Stimulated activated CD4-positive, alpha-beta T cell treated with anti-CD3 and anti-CD28 coated beads, Interleukin-1b, Interleukin-23, amount 100 ng/mL, for 24 hours (primary cell): ENCODE measurements at regions not wholly inside any gene's neighbourhood (a gene's known extent, or its start where the extent isn't known, plus 50 kb on each side); places are given as distances from the start of the nearest gene placed in this dataset.

ENCODE experiments used
- DNase-seq, 4 experiments: peaks; one replicate each; pipeline ENCODE4 v3.0.0-alpha.2; 2020; ENCODE audit warnings: low read depth in 4 of 4, low spot score in 1 of 4

DNA sequence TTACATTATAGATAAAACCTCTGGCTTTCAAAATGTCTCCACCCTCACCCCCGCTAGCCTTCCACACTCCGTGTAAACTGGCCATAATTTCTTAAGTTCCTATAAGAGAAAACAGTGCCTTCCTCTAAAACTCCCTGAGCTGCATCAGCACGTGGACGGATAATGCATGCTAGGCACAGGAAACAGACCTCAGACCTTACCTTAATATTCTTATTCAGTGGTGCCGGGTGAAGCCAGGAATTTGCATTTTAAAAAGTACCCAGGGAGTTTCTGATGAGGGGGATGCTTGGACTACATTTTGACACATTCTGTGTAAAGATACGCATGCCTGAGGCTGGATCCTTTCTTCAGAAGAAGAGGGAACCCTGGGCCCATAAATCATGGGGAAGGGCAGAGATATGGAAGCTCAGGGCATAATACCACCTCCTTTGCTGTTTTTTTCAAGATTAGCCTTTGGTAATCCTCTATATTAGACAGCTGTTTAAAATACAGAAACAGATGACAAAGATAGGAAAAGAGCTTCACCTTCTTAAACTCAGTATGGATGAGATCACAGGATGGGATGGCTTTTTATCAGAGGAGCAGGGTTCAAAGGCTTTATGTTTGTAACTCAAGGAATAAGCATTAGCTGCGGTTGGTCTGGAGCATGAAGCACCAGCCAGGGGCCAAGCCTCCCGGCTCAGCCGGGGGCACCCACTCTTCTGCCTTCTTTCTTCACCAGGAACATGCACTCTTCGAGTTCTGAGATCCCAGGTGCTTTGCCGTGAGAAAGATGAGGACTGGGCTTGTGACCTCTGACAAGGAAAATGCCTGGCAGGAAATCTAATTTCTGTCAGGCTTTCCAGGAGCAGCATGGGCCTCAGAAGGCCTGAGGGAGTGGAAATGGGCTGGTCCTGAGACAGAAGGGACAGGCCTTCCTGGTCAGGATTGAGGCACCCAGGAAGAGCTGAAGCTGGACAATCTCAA is 218.1 kb upstream of the SOX4 start:
- DNase-seq, result no peak

DNA sequence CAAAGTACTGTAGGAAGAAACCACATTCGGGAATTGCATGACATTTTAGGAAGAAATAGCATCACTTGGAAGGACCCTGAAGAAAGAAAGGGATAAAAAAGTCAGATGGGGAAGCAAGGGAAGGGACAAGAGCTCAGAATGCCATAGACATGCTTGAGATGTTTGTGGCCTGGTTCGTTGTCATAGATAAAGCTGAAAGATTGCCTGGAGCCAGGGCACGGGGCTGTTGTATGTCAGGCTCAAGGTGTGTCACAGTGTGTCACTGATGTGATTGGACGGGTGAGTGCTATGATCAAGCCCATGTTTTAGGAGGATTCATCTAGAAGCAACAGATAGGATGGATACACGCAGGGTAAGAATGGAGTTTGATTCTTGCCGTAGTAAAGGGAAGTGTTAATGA is 216.2 kb upstream of the SOX4 start:
- DNase-seq, result no peak

DNA sequence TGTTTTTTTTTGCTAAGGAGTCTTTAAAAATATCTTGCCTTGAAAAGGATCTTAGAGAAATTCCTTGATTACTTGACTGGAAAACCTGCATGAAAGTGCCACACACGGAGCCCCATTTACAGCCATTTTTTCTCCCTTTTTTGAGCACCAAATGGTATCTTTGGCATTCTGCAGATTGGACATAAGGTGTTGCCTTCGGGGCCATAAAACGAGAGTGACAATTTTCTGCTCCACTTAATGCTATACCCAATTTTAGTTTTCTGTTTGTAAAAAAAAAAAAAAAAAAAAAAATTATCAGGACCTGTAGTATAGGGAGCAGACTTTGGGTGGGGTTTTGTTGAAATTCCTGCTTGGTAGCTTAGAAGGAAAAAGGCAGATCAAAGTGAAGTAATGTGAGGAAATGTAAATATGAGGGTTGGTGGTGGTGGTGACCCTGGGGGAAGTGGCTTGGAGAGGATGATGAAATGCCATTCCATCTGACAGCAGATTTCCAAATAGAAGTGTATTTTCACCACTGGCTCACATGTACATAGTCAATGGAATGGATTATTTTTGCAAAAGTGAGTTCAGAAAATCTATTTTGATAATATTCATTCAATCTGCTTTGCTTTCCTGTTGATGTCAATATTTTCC is 212.1 kb upstream of the SOX4 start:
- DNase-seq, result no peak

DNA sequence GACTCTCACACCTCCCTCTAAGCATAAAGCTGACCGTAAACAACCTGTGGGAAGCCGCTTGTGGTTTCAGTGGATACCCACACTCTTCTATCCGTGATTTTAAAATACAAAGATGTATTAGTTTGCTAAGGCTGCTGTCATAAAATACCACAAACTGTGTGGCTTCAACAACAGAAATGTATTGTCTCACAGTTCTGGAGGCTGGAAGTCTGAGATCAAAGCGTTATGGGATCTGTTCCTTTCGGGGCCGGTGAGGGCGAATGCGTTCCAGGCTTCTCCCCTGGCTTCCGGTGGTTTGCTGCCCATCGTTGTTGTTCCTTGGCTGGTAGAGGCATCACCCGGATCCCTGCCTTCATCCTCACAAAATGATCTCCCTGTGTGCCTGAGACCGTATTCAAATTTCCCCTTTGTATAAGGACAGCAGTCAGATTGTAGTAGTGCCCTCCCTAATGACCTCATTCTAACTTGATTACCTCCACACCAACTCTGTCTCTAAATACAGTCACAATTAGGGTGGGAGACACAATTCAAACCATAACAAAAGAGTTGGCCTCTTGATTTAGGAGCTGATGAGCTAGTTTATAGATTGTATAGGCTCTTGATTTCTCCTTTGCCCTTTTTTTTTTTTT is 210.6 kb upstream of the SOX4 start:
- no peak for DNase-seq

DNA sequence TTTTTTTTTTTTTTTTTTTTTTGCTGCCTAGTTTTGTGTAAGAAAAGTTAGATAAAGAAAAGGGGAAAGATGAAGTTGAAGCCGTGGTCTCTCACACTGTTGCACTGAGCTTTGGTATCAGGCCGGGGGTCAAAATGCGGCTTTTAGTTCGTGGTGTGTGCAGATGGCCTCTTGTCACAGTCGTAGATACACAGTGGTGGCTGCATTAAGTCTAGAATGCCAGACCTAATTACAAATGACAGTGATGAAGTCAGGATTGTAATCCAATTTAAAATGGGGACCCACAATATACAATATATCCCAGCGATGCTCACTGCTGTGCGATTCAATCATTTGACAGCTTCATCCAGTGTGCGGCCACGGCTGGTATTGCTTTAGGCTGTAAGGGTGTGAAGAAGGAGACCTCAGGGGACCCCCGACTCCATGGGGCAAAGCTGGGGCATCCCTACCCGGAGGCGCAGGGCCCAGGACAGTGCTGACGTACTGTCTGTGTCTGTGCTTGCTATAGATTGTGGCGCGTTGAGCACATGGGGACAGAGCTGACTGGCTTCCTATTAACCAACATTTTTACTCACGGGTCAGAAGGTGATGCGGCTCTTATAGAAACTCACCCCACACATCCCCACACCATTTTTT is 210.0 kb upstream of the SOX4 start:
- DNase-seq, result no peak

DNA sequence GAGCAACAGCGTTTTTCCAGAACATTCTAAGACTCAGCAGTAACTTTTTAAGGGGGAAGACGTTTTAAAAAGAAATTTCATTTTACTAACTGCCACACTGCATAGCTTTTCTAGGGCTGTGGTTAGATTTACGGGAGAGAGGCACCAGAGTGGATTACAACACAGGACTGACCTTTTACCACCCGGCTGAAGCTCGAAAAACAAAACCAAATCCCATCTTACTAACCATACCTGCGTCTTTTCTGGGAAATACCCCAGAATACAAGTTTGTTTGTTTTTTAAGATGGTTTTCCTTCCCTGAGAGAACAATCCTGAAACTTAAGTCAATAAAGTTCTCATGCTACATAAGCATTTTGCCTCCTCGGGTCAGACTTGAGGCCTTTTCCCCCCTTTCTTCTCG is 209.3 kb upstream of the SOX4 start:
- no peak for DNase-seq

DNA sequence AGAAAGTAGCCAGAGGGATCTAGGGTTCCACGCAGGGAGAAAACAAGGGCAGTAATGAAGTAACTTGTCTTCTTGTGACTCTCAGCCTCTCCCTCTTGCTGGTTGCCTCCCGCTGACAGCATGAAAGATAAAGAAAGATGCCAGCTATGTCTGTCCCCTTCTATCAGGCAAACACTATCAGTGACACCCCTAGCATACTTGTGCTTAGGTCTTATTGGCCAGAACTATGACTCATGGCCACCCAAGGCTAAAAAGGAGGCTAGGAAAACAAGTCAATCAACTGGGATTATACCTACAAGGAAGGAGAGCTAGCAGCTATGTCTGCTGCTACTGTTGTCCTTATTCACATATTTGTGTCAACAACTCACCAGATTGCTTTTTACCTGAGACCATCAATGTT is 206.8 kb upstream of the SOX4 start:
- DNase-seq, result no peak

DNA sequence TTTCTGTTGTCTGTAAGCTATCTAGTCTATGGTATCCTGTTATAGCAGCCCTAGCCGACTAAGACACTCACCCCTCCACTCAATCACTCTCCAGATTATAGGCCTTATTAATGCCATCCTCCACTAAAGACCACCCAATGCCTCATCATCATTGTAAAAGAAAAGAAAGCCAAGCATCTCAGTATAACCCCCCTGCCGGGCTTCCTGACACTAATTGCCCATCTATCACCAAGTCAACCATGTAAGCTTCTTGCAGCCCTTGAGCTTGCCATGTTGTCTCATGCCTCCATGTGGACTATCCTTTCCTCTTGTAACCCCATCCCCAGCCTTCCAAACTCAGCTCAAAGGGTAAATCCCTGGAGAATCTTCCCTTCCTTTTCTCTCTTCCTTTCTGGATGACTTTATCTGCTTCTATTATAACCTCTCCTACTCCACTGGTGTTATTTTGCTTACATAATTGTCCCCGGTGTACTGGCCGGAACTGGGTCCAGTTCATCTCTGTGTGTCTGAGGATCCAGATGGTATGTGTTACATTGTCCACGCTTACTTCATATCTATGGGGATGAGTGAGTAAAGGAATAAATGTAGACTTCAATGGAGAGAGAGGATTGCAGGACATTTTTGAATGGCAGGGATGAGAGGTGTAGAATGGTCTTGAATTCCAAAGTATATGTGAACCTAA is 202.9 kb upstream of the SOX4 start:
- no peak for DNase-seq

DNA sequence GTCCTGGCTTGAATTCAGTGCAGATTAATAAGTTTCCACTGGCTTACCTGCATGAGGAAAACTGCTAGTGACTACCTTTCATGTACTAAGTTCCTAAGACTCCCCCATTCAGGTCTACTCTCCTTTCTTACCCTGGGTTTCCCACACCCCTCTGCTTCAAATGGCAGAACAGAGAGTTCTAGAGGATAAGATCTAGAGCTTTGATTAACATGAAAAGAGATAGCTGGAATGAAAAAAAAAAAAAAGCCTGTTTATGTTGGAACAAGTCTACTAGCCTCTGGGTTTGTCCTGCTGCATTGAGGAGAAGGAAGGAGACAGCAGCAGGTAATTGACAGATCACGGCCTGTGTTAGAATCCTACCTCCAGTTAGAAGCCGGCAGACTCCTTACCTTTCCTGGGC is 201.4 kb upstream of the SOX4 start:
- no peak for DNase-seq

DNA sequence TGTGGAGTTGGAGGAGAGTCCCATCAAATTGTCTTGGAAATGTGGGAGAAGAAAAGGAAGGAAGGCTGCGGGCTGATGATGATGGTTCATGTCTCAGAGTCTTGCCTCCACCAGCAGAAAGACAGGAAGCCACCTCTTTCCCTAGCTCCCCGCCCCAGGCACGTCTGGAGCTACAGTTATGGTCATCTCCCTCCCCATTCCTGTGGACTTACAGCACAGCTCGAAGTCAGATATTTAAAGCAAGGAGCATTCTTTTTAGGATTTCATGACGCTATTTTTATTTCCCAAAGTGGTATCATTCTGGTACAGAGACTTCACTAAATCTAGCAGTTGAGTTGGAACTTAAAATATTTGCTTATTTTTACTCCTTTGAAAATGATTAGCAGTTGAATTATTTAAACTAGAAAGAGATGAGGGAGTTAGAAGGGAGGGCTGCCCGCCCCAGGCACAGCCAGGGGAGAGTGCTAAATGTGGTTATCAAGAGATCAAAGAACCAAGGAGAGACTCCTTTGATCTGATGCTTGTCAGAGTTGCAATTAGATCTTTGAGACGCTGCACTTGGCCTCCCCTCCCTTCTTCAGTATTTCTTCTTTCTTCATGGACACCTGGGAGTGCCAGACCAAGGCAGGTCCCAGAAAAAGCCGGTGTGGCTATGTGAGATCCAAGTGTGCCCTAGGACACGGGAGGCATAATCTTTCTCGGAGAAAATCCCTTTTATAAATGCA is 199.9 kb upstream of the SOX4 start:
- DNase-seq, result no peak

DNA sequence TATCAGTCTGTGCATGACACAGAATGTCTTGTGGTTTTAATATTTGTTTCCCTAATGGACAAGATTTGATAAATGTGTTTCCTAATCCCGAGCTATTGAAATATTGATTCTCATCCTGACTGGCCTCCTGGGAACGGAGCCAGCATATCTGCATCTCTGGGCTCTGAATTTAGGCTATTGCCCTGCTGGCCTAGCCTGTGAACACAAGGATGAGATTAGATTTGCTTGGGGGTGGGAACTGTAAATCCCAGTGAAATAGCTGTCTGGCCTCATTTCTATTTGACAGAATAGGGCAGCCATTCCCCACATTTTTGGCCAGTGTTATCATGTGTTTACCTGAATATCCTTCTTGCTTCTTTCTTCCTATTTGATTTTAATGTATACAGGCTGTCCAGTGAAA is 198.4 kb upstream of the SOX4 start:
- DNase-seq, result no peak

DNA sequence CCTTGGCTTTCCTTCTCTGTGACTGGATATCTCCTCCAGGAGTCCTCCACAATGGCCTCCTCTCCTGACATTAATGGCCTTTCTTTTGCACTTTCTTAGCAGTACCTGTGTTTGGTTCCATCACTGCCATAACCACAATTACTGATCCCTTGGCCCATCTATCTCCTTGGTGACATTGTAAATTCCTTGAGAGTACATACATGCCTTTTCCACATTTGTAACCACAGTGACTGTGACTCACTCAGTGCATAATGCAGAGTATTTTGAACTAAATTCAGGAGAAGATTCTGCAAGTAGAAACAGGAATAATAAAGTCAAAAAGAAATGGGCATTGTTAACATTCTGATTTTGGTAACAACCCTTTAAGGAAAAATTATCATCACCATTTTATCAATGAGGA is 197.2 kb upstream of the SOX4 start:
- DNase-seq, result no peak

DNA sequence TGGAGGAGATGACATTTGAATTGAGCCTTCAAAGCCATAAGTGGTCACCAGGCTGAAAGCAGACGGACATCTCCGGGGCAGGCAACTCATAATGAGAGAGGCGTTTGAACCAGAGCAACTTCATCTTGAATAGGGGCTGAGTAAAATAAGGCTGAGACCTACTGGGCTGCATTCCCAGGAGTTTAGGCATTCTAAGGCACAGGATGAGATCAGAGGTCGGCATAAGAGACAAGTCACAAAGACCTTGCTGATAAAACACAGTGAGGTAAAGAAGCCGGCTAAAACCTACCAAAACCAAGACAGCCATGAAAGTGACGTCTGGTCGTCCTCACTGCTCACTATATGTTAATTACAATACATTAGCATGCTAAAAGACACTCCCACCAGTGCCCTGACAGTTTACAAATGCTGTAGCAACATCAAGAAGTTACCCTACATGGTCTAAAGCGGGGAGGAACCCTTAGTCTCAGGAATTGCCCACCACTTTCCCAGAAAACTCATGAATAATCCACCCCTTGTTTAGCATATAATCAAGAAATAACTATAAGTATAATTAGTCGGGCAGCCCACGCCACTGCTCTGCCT is 194.7 kb upstream of the SOX4 start:
- DNase-seq, result no peak

DNA sequence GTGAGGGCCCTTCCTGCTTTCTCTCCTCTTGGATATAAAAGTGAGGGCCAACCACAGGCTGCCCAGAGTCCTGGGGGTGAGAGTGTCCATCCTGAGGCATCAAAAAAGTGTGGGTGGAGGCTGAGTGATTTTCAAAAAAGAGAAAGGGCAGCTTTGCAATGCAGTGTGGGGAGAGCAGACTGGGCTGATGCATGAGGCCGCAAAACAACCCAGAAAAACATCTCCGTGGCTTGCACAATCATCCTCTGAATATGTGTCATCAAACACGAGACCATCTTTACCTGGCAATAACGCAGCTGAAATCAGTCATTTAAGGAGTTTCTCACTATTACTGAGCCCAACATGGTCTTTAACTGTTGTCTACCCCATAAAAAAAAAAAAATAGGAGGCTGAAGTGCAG is 191.2 kb upstream of the SOX4 start:
- DNase-seq, result peak in 1 of 4 experiments; percentile 8

DNA sequence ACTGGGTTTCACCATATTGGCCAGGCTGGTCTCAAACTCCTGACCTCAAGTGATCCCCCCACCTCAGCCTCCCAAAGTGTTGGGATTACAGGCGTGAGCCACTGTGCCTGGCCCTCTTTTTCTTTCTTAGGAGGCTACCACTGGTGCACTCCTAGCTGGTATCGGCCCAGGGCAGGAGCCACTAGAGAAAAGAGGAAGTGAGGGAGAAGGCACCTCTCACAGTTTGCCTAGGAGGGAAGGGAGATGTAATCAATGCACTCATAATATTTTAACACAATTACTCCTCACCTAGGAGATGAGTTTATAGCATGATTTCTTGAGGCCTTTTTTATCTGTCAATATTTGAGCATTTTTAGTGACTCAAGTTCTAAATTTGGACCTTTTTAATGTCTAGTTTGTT is 189.0 kb upstream of the SOX4 start:
- no peak for DNase-seq

DNA sequence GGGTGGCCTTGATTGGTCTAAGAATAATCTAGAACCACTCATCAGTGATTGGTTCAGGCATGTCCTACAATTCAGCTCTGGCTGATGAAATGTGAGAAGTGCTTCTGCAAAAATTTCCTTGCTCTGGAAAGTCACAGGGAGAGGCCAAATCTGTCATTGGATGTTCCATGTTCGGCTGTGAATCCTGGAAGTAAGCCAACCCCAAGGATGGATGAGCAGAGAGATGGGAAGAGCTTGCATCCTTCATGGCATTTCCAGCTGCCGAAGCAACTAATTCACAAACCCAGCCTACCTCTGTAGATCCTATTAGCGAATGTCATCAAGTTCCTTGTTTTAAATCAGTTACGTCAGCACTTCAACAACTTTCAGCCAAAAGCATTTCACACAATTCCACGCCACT is 187.2 kb upstream of the SOX4 start:
- no peak for DNase-seq

DNA sequence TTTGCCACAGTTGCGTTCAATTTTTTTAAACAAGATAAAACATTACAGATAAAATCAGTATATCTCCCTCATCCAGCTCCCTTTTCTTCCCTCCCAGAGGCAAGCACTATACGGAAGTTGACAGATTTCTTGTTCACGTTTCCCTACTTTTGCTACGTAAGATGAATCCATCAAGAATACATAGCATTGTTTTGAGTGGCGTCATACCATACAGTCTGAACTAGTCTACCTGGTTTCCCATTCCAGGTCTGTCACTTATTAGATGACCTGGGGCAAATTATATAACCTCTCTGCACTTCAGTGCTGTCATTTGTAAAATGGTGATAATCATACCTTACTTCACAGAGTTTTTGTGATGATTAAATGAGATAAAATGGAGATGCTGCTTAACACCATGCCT is 184.3 kb upstream of the SOX4 start:
- no peak for DNase-seq

DNA sequence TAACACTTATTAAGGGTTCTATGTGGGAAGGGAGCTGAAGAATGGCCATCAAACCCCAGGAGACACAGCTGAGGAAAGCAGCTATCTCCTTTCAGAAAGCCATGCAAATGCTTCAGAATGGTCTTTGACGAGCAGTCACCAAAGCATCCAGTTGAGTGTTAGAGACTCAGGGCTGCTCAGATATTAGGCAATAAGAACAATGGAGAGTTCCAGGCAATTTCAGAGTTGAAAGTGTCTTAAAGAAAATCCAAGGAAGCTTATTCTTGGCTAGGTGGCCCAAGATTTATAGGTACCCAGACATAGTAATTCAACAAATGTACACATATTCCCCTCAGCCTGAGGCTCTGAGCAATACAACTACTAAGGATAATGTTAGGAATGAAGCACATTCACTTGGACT is 180.1 kb upstream of the SOX4 start:
- DNase-seq, result no peak

DNA sequence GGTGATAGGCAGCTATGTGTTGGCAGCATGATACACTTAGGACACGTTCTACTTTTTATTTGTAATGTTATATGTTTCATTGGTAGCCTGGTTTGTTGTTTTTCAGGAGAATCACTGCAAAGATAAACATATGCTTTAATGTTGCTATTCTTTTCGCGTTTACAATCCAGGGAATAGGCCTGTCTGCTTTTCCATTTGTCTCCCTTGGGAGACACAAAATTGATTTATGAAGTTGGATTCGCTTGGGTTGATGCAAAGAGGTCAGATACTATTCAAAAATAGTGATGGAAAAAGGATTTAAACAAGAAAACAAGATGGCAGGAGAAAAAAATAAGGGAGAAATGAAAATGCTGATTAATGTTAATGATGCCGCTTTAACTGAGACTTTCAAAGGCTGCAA is 179.5 kb upstream of the SOX4 start:
- DNase-seq, result no peak
